Uterus (tissue), 3 donors: ENCODE measurements at regions not wholly inside any gene's neighbourhood (a gene's known extent, or its start where the extent isn't known, plus 50 kb on each side); places are given as distances from the start of the nearest gene placed in this dataset.

ENCODE experiments used
- DNase-seq, 2 donors: peaks; one replicate each; pipeline ENCODE4 v3.0.0-alpha.2; 2019 to 2020
- H3K27ac ChIP-seq, 2 donors: fragments of 200-600 bp; sonication (generic); 1 replicate in 1 of 2; 2 replicates in 1 of 2; pipeline ENCODE4 v1.5.1; 2016 to 2018
- H3K27me3 ChIP-seq, 2 donors: fragments of 200-600 bp; sonication (generic); one replicate each; pipeline ENCODE4 v1.5.1; 2018 to 2019; ENCODE audit warnings: control low read depth in 1 of 2
- H3K36me3 ChIP-seq, 2 donors: fragments of 200-600 bp; sonication (generic); one replicate each; pipeline ENCODE4 v1.5.1; 2019; ENCODE audit warnings: control low read depth in 1 of 2
- H3K4me1 ChIP-seq, 2 donors: fragments of 200-600 bp; sonication (generic); one replicate each; pipeline ENCODE4 v1.5.1; 2018 to 2019; ENCODE audit warnings: control low read depth in 1 of 2
- H3K4me3 ChIP-seq, 2 donors: fragments of 200-600 bp; sonication (generic); 1 replicate in 1 of 2; 2 replicates in 1 of 2; pipeline ENCODE4 v1.5.1; 2018 to 2019; ENCODE audit warnings: mild to moderate bottlenecking in 1 of 2
- H3K9me3 ChIP-seq, 2 donors: fragments of 200-600 bp; sonication (generic); one replicate each; pipeline ENCODE4 v1.5.1; 2019; ENCODE audit warnings: control low read depth in 1 of 2
- POLR2A ChIP-seq, 2 donors: fragments of 450-650 bp; IDR thresholded peaks; one replicate each; pipeline ENCODE4 v1.6.1; 2016; ENCODE audit warnings: antibody characterized with exemption in 2 of 2, mild to moderate bottlenecking in 1 of 2, moderate library complexity in 1 of 2
- intact Hi-C: fragments of 100-400 bp; cut with DNase I; formaldehyde crosslinking; loops from one replicate; pipeline ENCODE4 v1.15.1; 2023; ENCODE audit warnings: low total_unique reads
- TF ChIP-seq, protein P1 (sequence below), 4 experiments: fragments of 200-600 bp in 2 of 4; fragments of 450-650 bp in 2 of 4; sonication (generic) in 2 of 4; IDR thresholded peaks; one replicate each; pipeline ENCODE4 v1.5.1; 2016 to 2019; ENCODE audit warnings: antibody characterized with exemption in 4 of 4, mild to moderate bottlenecking in 2 of 4, moderate library complexity in 1 of 4
- donor health status: DM: yes; HTN: yes; CAD: no.

DNA sequence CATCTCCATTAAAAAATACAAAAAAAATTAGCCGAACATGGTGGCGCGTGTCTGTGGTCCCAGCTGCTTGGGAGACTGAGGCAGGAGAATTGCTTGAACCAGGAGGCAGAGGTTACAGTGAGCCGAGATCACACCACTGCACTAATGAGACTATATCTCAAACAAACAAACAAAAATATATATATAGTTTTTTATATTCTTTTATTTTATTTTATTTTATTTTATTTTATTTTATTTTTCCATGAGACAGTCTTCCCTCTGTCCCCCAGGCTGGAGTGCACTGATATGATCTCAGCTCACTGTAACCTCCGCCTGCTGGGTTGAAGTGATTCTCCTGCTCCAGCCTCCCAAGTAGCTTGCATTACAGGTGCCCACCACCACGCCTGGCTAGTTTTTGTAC is 79.5 kb downstream of the IRF2BPL start:
- no peaks in the 10 kb centered on the region for H3K36me3 ChIP-seq
- TF ChIP-seq, protein P1, sequence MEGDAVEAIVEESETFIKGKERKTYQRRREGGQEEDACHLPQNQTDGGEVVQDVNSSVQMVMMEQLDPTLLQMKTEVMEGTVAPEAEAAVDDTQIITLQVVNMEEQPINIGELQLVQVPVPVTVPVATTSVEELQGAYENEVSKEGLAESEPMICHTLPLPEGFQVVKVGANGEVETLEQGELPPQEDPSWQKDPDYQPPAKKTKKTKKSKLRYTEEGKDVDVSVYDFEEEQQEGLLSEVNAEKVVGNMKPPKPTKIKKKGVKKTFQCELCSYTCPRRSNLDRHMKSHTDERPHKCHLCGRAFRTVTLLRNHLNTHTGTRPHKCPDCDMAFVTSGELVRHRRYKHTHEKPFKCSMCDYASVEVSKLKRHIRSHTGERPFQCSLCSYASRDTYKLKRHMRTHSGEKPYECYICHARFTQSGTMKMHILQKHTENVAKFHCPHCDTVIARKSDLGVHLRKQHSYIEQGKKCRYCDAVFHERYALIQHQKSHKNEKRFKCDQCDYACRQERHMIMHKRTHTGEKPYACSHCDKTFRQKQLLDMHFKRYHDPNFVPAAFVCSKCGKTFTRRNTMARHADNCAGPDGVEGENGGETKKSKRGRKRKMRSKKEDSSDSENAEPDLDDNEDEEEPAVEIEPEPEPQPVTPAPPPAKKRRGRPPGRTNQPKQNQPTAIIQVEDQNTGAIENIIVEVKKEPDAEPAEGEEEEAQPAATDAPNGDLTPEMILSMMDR (IDR thresholded peaks at IDR 0.05) = no peak
- no peak for TF ChIP-seq POLR2A (IDR thresholded peaks at IDR 0.05)
- DNase-seq = no peak
- H3K27ac ChIP-seq = no peak overlapping the region
- H3K4me1 ChIP-seq = peaks cover 0 to 16% of the 10 kb centered on the region in 2 donors
- H3K4me3 ChIP-seq = no peak overlapping the region
- intact Hi-C loops = loop anchor here (5.0 kb wide), 1 partner anchor 78 kb away; the partner anchor contains the start of gene IRF2BPL
- no peaks in the 10 kb centered on the region for H3K27me3 ChIP-seq
- H3K9me3 ChIP-seq = no peaks in the 10 kb centered on the region

DNA sequence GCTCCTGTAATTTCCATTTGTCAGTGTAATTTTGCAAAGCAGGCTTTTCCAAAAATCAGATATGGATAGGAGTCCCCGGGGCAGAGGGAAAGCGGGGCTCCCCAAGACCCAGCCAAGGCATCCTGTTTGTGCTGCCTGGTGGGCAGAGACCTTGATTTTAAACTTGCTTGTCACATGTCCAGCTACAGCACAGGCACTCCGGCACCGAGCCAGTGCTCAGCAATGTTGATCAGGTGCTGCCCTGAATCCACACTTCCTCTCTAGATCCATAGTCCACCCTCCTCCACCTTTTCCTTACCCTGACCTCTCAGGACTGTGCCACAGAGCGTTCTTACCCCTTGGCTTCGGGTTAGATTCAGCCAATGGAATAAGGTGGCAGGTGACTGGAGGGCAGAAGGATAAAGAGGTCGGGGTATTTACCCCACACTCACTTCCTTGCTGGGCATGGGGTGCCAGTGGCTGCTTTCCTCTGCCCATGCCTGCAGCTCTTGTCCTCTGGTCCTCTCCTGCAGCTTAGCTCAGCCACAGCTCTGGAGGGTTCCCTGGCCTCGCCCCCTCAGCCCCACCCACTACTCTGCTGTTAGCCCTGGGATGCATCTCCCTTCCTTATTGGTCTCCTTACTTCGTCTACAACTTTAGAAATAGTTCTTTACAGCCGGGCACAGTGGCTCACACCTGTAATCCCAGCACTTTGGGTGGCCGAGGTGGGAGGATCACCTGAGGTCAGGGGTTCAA is 80.1 kb downstream of the IRF2BPL start:
- no peak for DNase-seq

DNA sequence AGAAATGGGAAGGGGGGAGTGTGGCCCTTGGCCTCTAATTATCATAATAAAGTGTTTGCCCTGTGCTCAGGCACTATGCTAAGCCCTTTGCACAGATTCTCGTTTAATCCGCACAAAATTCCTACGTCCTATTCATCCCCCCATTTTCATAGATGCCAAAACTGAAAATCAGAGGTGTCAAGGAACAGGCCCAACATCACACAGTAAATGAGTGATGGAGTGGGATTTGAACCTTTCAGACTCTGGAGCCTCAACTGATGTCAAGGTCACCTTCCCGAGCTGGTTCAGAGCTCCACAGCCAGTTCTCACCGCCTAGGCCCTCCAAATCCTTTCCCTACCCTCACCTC is 80.7 kb downstream of the IRF2BPL start:
- TF ChIP-seq, protein P1 (IDR thresholded peaks at IDR 0.05) = no peak
- TF ChIP-seq POLR2A (IDR thresholded peaks at IDR 0.05) = no peak
- no peak for DNase-seq
- Histone ChIP-seq H3K36me3 (no peaks in the 10 kb centered on the region), H3K4me3 (no peak overlapping the region), H3K9me3 (no peaks in the 10 kb centered on the region), H3K27me3 (no peaks in the 10 kb centered on the region), H3K4me1 (peaks cover 0 to 16% of the 10 kb centered on the region in 2 donors), H3K27ac (peak overlapping the region; percentile 69 to 79)
- intact Hi-C loops = loop anchor here (5.0 kb wide), 1 partner anchor 79 kb away; the partner anchor contains the start of gene IRF2BPL

More for the DNA sequence above, 80.1 kb downstream of the IRF2BPL start:
- H3K4me1 ChIP-seq = peaks cover 0 to 16% of the 10 kb centered on the region in 2 donors
- H3K9me3 ChIP-seq = no peaks in the 10 kb centered on the region
- intact Hi-C loops = loop anchor here (5.0 kb wide), 1 partner anchor 79 kb away; the partner anchor contains the start of gene IRF2BPL
- TF ChIP-seq POLR2A (IDR thresholded peaks at IDR 0.05) = no peak
- TF ChIP-seq, protein P1 (IDR thresholded peaks at IDR 0.05) = no peak
- H3K4me3 ChIP-seq = no peak overlapping the region
- H3K27ac ChIP-seq = peak overlapping the region; percentile 69 to 79
- no peaks in the 10 kb centered on the region for H3K36me3 ChIP-seq
- no peaks in the 10 kb centered on the region for H3K27me3 ChIP-seq

DNA sequence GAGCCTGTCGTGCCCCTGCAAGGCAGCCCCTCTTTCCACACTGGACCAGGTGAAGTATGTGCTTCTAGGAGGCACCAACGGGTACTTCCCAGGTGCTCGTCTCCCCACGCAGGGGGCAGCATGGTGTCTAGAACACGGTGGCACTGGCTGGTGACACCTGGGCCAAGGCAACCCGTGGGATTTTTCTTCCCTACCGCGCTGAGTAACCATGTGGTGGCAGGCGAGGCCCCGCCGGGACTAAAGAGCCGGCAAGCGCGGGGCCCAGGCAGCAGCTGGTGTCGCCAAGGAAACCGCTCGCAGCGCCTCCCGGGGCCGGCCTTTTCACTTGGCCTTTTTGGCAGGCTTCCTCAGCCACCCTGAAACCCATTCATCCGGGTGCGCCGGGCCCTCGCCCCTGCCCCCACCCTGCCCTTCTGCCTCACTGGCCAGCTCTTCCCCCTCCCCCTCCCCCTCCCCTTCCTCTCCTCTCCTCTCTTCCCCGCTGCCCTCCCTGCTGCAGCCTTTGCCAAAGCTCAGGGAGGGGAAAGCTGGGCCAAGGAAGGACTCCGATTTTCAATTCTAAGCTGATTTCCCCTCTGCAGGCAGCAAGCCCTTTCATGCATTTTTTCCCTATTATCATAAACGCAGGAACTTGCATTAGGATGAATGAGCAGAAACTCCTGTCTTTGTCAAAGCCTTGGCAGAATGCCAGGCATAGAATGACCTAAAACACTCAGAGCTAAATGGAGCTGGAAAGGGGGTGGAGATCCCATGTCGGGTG is 81.2 kb downstream of the IRF2BPL start:
- Histone ChIP-seq H3K36me3 (no peaks in the 10 kb centered on the region), H3K4me3 (no peak overlapping the region), H3K9me3 (no peaks in the 10 kb centered on the region), H3K27ac (peak overlapping the region; percentile 69 to 79), H3K4me1 (peaks cover 0 to 16% of the 10 kb centered on the region in 2 donors), H3K27me3 (no peaks in the 10 kb centered on the region)
- intact Hi-C loops = loop anchor here (5.0 kb wide), 1 partner anchor 80 kb away; the partner anchor contains the start of gene IRF2BPL
- peak; percentile 84 to 85 for DNase-seq
- TF ChIP-seq POLR2A (IDR thresholded peaks at IDR 0.05) = peak in 1 of 2 donors; percentile 8
- TF ChIP-seq, protein P1 (IDR thresholded peaks at IDR 0.05) = peak; percentile 47 to 64 (median 52)

DNA sequence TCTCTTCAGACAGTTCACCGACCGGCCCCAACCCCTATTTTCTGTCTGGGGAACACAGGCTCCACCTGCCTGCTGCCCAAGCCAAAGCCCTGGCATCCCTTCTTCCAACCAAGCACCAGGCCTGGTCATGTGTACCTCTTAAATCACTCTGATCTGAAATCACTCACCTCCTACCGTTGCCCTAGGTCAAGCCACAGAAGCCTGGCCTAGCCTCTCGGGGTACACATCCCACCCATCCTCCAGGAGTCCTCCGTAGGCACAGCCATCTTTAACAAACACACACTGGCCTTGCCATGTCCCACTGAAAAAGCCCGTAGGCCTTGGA is 81.8 kb downstream of the IRF2BPL start:
- no peak for DNase-seq
- peak overlapping the region; percentile 69 to 79 for H3K27ac ChIP-seq
- H3K9me3 ChIP-seq = no peaks in the 10 kb centered on the region
- H3K36me3 ChIP-seq = no peaks in the 10 kb centered on the region
- no peak overlapping the region for H3K4me3 ChIP-seq
- intact Hi-C loops = loop anchor here (5.0 kb wide), 1 partner anchor 81 kb away; the partner anchor contains the start of gene IRF2BPL
- TF ChIP-seq POLR2A (IDR thresholded peaks at IDR 0.05) = no peak
- TF ChIP-seq, protein P1 (IDR thresholded peaks at IDR 0.05) = no peak
- peaks cover 0 to 16% of the 10 kb centered on the region in 2 donors for H3K4me1 ChIP-seq
- no peaks in the 10 kb centered on the region for H3K27me3 ChIP-seq
